ENCODE measurements at regions not wholly inside any gene's neighbourhood (a gene's known extent, or its start where the extent isn't known, plus 50 kb on each side); places are given as distances from the start of the nearest gene placed in this dataset.

- TF ChIP-seq CTCF (IDR thresholded peaks at IDR 0.05), result no peak
- H3K9ac ChIP-seq, result no peak overlapping the region
- no peaks in the 10 kb centered on the region for H3K79me2 ChIP-seq
- no peaks in the 10 kb centered on the region for H3K27me3 ChIP-seq (ENCODE audit: control insufficient read depth, insufficient read depth, low read length)
- H3K36me3 ChIP-seq (ENCODE audit: control insufficient read depth, insufficient read depth, low read length), result no peaks in the 10 kb centered on the region
- H2AFZ ChIP-seq, result no peak overlapping the region
- no peaks in the 10 kb centered on the region for H3K4me1 ChIP-seq
- H3K9me3 ChIP-seq (ENCODE audit: control insufficient read depth, low read length), result no peaks in the 10 kb centered on the region
- no peak overlapping the region for H3K27ac ChIP-seq
- H3K4me2 ChIP-seq (ENCODE audit: low read length), result no peak overlapping the region
- no peak overlapping the region for H3K4me3 ChIP-seq (ENCODE audit: low read depth, low read length)
Measured at GRCh38 chr3:118208642-118209041, 826.0 kb downstream of the IGSF11 start.

GRCh38 chr3:118213892-118214291, 820.8 kb downstream of the IGSF11 start:
- Histone ChIP-seq H3K27ac (no peak overlapping the region), H3K4me3 (ENCODE audit: low read depth, low read length) (no peak overlapping the region), H3K36me3 (ENCODE audit: control insufficient read depth, insufficient read depth, low read length) (no peaks in the 10 kb centered on the region), H3K27me3 (ENCODE audit: control insufficient read depth, insufficient read depth, low read length) (no peaks in the 10 kb centered on the region), H3K4me2 (ENCODE audit: low read length) (no peak overlapping the region), H3K79me2 (no peaks in the 10 kb centered on the region), H3K9me3 (ENCODE audit: control insufficient read depth, low read length) (peaks cover 4% of the 10 kb centered on the region), H3K9ac (no peak overlapping the region), H3K4me1 (no peaks in the 10 kb centered on the region), H2AFZ (no peak overlapping the region)
- TF ChIP-seq CTCF (IDR thresholded peaks at IDR 0.05), result no peak

GRCh38 chr3:118226206-118226605, 808.4 kb downstream of the IGSF11 start:
- H3K4me2 ChIP-seq (ENCODE audit: low read length), result no peak overlapping the region
- H3K36me3 ChIP-seq (ENCODE audit: control insufficient read depth, insufficient read depth, low read length), result no peaks in the 10 kb centered on the region
- TF ChIP-seq CTCF (IDR thresholded peaks at IDR 0.05), result no peak
- no peak overlapping the region for H2AFZ ChIP-seq
- H3K9me3 ChIP-seq (ENCODE audit: control insufficient read depth, low read length), result no peaks in the 10 kb centered on the region
- H3K79me2 ChIP-seq, result no peaks in the 10 kb centered on the region
- no peak overlapping the region for H3K27ac ChIP-seq
- no peak overlapping the region for H3K9ac ChIP-seq
- H3K4me1 ChIP-seq, result no peaks in the 10 kb centered on the region
- H3K4me3 ChIP-seq (ENCODE audit: low read depth, low read length), result no peak overlapping the region
- no peaks in the 10 kb centered on the region for H3K27me3 ChIP-seq (ENCODE audit: control insufficient read depth, insufficient read depth, low read length)

GRCh38 chr3:118227191-118227590, 807.5 kb downstream of the IGSF11 start:
- Histone ChIP-seq H3K27ac (no peak overlapping the region), H3K4me1 (no peaks in the 10 kb centered on the region), H3K9ac (no peak overlapping the region), H3K36me3 (ENCODE audit: control insufficient read depth, insufficient read depth, low read length) (no peaks in the 10 kb centered on the region), H3K79me2 (no peaks in the 10 kb centered on the region), H3K9me3 (ENCODE audit: control insufficient read depth, low read length) (no peaks in the 10 kb centered on the region), H3K27me3 (ENCODE audit: control insufficient read depth, insufficient read depth, low read length) (no peaks in the 10 kb centered on the region), H3K4me3 (ENCODE audit: low read depth, low read length) (no peak overlapping the region), H3K4me2 (ENCODE audit: low read length) (no peak overlapping the region), H2AFZ (no peak overlapping the region)
- TF ChIP-seq CTCF (IDR thresholded peaks at IDR 0.05), result no peak

GRCh38 chr3:118228151-118228550, 806.5 kb downstream of the IGSF11 start:
- H3K27me3 ChIP-seq (ENCODE audit: control insufficient read depth, insufficient read depth, low read length), result no peaks in the 10 kb centered on the region
- no peaks in the 10 kb centered on the region for H3K36me3 ChIP-seq (ENCODE audit: control insufficient read depth, insufficient read depth, low read length)
- no peak overlapping the region for H3K9ac ChIP-seq
- H3K4me3 ChIP-seq (ENCODE audit: low read depth, low read length), result no peak overlapping the region
- H2AFZ ChIP-seq, result no peak overlapping the region
- no peaks in the 10 kb centered on the region for H3K79me2 ChIP-seq
- H3K4me2 ChIP-seq (ENCODE audit: low read length), result no peak overlapping the region
- H3K9me3 ChIP-seq (ENCODE audit: control insufficient read depth, low read length), result no peaks in the 10 kb centered on the region
- H3K4me1 ChIP-seq, result no peaks in the 10 kb centered on the region
- TF ChIP-seq CTCF (IDR thresholded peaks at IDR 0.05), result no peak
- H3K27ac ChIP-seq, result no peak overlapping the region

All from parathyroid adenoma (tissue), 2 donors.